ENCODE measurements at regions not wholly inside any gene's neighbourhood (a gene's known extent, or its start where the extent isn't known, plus 50 kb on each side); places are given as distances from the start of the nearest gene placed in this dataset.

- DNase-seq (ENCODE audit: low read depth) = no peak
Observed at GRCh38 chr3:72565593-72565992, 282.7 kb downstream of the SHQ1 start.

- no peak for DNase-seq (ENCODE audit: low read depth)
Observed at GRCh38 chr3:72563690-72564370, 284.4 kb downstream of the SHQ1 start.

GRCh38 chr3:72560846-72561675 lies 287.2 kb downstream of the SHQ1 start:
- no peak for DNase-seq (ENCODE audit: low read depth)

DNA sequence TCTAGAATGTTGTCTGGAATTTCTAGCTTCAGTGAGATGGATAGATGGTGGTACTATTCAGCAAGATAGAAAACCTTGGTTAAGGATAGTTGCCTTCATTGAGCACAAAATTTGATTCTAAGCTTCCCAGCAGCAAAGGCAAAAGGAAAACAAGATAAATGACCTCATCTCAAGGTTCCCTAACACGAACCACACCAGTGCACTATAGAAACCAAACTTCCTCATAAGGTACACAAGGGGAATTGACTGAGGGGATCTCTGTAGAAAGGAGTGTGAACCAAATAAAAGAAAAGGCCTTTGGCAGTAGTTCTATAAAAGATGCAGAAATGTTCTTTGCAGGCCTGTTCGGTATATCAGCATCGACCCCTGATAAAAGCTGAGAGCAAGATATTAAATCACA lies 288.9 kb downstream of the SHQ1 start:
- DNase-seq (ENCODE audit: low read depth) = no peak

DNA sequence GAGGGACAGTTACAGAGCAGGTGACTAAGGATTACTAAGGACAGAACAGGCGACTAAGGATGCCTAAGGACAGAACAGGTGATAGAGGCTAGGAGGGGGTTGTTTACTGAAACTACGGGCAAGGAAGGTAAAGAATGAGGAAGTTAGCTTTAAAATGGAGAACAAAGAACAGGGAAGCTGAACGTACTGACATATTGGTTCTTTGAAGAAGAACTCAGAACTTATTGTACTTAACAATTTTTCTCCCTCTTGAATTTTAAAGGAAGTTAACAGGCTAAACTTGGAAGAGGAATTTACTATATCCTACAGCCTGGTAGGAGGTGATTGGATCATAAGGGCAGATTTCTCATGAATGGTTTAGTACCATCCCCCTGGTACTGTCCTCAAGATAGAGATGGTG lies 290.2 kb downstream of the SHQ1 start:
- no peak for DNase-seq (ENCODE audit: low read depth)

DNA sequence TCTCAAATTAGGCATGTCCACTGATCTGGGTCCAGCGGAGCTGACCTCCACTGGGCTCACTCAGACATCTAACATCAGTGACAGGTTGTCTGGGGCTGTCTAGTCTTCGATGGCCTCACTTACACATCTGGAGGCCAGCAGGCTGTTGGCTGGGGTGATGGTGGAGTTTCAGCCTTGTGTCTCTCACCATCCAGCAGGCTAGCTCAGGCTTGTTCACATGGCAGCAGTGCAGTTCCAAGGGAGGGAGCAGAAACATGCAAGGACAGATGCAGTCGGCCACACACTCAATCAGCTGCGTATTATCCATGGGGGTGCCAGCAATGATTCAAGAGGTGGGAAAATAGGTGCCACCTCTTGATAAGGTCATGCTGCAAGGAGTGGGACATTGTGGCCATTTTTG lies 292.5 kb downstream of the SHQ1 start:
- no peak for DNase-seq (ENCODE audit: low read depth)

DNA sequence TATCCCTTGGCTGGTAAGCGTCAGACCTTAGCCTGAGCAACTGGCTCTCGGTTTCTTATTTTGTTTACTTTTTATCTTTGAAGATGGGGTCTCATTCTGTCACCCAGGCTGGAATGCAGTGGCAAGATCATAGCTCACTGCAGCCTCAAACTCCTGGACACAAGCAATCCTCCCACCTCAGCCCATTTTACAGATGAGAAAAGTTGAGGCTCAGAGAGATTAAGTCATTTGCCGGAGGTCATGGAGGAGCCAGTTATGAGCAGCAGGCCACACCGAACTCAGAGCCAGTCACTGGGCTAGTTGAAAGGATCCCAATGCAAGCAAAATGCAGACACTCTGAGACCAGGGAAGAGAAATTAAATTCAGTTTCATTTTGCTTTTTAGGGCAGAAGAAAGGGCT lies 293.6 kb downstream of the SHQ1 start:
- DNase-seq (ENCODE audit: low read depth) = no peak

DNA sequence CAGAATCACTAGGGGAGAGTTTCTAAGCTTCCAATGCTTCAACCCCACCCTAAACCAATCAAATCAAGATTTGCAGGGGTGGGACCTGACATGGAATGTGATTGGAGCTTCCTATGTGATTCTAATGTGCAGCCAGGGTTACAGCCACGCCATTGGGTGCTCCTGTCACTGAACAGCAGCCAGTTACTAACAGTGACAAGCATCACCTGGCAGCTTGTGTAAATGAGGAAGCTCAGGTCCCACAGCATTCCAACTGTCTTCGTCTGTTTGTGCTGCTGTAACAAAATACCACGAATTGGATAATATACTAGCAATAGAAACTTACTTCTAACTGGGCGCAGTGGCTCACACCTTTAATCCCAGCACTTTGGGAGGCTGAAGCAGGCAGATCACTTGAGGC lies 294.9 kb downstream of the SHQ1 start:
- no peak for DNase-seq (ENCODE audit: low read depth)

DNA sequence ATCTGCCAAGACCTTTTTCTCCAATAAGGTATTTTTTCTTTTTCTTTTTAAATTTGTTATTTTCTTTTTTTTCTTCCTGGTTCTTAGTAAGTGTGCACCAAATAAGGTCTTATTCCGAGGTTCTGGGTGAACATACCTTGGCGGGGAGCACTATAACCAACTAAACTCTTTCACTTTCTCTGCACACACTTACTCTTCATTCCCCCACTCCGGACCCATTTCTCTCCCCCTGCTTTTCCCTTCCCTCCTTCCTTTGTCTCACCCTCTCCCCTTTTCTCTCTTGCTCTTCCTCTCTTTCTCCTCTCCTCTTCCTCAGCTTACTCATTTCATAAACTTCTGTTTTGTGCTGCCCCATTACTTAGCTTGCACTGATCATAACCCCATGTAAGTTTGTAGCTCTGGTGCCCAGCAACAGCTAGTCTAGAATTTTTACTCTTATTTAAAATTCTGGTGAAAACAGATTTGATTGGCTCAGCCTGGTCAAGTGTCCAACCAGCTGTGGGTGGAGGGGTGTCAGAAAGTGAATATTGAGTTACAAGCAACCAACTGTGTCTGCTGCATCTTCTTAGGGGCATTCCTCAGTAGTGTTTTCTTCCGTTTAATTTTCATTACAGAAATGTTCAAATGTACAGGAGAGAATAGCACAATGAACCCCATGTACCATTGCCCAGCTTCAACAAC lies 297.5 kb downstream of the SHQ1 start:
- no peak for DNase-seq (ENCODE audit: low read depth)

- no peak for DNase-seq (ENCODE audit: low read depth)
Observed at GRCh38 chr3:72549761-72550581, 298.3 kb downstream of the SHQ1 start.

DNA sequence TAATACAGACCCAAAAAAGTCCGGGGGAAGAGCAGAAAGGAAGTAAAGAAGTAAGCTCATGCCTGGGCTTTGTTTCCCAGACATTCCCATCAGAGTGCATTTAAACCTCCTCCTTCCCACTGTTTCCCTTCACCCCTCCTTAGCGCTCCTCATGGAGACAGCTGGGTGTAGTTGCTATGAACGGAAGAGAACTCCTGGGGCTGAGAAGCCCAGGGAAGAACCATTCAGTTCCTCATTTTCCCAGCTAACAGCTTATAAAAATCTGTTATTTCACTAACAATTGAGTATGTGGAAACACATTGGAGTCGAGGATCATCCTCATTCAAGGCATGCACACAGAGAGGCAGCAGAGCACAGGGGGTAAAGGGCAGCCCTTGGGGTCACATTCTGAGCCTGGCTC lies 299.3 kb downstream of the SHQ1 start:
- no peak for DNase-seq (ENCODE audit: low read depth)

GRCh38 chr3:72548461-72548860 lies 299.8 kb downstream of the SHQ1 start:
- no peak for DNase-seq (ENCODE audit: low read depth)

DNA sequence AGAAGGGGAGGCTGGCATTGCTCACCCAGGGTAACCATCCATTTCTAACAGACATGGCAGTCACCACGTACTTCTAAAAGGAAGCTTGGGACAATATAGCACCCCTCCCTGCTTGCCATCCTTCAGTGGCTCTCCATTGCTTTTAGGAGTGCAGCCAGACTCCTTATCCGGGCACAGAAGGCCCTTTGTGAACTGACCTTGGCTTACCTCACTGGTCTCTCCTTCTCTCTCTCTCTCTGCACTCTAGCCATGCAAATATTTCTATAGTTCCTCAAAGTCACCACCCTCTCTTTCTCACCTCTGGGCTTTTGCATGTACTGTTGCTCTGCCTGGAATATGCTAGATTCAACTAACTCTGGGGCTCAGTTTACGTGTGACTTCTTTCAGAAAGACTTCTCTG lies 301.1 kb downstream of the SHQ1 start:
- DNase-seq (ENCODE audit: low read depth) = no peak

GRCh38 chr3:72544239-72544638 lies 304.0 kb downstream of the SHQ1 start:
- DNase-seq (ENCODE audit: low read depth) = no peak

- DNase-seq (ENCODE audit: low read depth) = no peak
Observed at GRCh38 chr3:72543246-72543645, 305.0 kb downstream of the SHQ1 start.

DNA sequence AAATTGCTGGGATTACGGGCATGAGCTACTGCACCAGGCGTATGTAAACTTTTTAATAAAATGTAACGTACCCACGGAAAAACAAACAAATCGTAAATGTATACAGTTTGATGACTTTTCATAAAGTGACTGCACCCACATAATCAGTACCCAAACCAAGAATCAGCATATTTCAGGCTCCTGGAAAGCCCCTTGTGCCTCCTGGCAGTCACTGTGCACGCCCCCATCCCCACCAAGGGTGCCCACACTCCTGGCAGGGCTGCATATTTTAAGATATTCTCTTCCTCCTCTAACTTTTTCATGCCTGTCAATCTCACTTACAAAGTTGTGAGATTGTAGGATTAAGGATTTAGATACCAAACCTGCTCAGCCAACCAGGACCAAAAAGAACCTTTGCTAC lies 305.5 kb downstream of the SHQ1 start:
- no peak for DNase-seq (ENCODE audit: low read depth)

- no peak for DNase-seq (ENCODE audit: low read depth)
Observed at GRCh38 chr3:72539856-72540255, 308.4 kb downstream of the SHQ1 start.

DNA sequence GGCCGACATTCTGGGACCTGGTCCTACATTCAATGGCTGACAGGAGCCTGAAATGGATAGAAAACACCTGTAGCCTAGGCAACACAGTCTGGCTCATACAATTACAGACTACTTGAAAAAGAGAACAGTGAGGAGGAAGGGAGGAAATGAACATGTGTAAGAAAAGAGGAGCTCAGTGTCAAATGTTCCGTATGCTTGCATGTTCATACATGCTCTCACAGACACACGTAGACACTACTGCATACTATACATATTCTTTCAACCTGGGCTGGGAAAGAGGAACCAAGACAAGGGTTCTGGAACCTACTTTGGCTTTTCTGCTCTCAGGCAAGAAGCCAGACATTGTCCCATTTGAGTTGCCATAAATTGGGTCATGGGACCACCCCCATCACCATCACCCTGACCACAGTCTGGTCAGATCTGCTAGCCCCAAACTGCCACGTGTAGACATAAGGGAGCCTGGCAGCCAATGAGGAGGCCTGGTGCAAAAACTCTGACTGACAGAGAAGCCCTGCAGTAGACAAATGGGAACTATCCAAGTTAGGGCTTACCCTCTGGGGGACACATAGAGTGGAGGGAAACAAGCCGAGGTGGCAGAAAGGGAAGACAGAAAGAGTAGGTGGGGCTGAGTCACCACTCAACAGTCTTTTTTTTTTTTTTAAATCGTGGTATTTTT lies 310.0 kb downstream of the SHQ1 start:
- no peak for DNase-seq (ENCODE audit: low read depth)

DNA sequence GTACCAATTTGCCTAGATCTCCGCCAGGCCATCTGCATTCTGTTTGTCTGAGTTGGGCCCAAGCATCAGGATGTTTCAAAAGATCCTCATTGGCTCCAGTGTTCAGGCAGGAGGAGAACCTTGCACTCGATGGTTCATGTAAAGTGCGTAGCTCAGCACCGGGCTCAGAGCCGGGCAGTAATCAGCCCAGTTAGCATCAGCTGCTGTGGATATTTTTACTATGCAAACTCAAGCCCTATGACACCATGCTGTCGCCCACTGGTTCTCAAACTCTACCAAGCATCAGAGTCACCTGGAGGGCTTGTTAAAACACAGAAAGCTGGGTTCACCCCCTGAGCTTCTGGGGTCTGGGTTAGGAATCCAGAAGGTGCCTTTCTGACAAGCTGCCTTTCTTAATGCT lies 310.8 kb downstream of the SHQ1 start:
- DNase-seq (ENCODE audit: low read depth) = no peak

- DNase-seq (ENCODE audit: low read depth) = no peak
Observed at GRCh38 chr3:72536878-72537267, 311.4 kb downstream of the SHQ1 start.

DNA sequence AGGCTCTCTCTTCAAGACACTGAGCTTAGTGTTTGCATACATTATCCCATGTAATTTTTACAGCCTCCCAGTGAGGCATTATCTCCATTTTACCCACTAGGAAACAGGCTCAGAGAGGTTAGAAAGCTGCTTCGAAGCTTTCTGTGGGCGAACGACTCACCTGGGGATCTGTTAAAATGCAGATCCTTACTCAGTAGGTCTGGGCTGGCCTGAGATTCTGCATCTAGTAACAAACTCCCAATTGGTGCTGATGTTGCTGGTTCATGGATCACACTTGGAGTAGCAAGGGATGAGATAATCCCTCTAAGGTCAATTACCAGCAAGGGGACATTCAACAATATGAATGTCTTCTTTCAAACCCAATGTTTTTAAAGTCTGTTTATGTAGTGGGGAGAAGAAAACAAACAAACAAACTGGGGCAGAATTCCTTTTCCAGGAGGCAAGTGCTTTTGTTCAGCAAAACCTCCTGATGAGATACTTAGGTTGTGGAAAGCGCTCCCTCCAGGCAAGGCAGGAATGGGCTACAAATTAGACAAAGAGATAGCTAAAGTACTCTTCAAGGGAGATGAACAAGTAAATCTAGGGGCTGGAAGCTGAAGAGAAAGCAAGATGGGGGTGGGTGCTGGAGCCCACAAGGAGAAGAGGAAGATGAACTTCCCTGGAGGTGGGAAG lies 311.9 kb downstream of the SHQ1 start:
- DNase-seq (ENCODE audit: low read depth) = no peak
